Fibroblast of lung (primary cell): ENCODE measurements at regions not wholly inside any gene's neighbourhood (a gene's known extent, or its start where the extent isn't known, plus 50 kb on each side); places are given as distances from the start of the nearest gene placed in this dataset.

Experiments used
- DNase-seq, 2 donors: peaks; one replicate each; pipeline versions ENCODE4 v3.0.0 to v3.0.0-alpha.2; 2010; ENCODE audit warnings: low read depth in 2 of 2
- H2AFZ ChIP-seq: 2 replicates; pipeline ENCODE4 v1.5.1; 2012; ENCODE audit warnings: low read length, control low read depth, inconsistent platforms
- H3K27ac ChIP-seq: 2 replicates; pipeline ENCODE4 v1.5.1; 2011; ENCODE audit warnings: low read length, control low read depth; ENCODE audit not compliant: insufficient read depth
- H3K27me3 ChIP-seq: 2 replicates; pipeline ENCODE4 v1.5.1; 2011; ENCODE audit warnings: mild to moderate bottlenecking, low read length; ENCODE audit not compliant: control insufficient read depth, insufficient read depth
- H3K36me3 ChIP-seq: 2 replicates; pipeline ENCODE4 v1.5.1; 2011; ENCODE audit warnings: low read length; ENCODE audit not compliant: control insufficient read depth, insufficient read depth
- H3K4me1 ChIP-seq: 2 replicates; pipeline ENCODE4 v1.5.1; 2011; ENCODE audit warnings: low read length; ENCODE audit not compliant: control insufficient read depth, insufficient read depth; ENCODE audit errors: extremely low read depth
- H3K4me2 ChIP-seq: 2 replicates; pipeline ENCODE4 v1.5.1; 2011; ENCODE audit warnings: low read length, control low read depth; ENCODE audit not compliant: insufficient read depth; ENCODE audit errors: extremely low read depth
- H3K4me3 ChIP-seq, 4 experiments: fragments of 200-600 bp in 1 of 4; sonication (generic) in 1 of 4; replicated peaks in 1 of 4; 2 replicates each; pipeline ENCODE4 v1.5.1; 2011 to 2016; ENCODE audit warnings: low read length in 4 of 4, low read depth in 3 of 4, mild to moderate bottlenecking in 3 of 4, control low read depth in 2 of 4, inconsistent platforms in 1 of 4, mixed read lengths in 1 of 4; ENCODE audit not compliant: insufficient read depth in 1 of 4; ENCODE audit errors: control extremely low read depth in 1 of 4
- H3K79me2 ChIP-seq: 2 replicates; pipeline ENCODE4 v1.5.1; 2012; ENCODE audit warnings: mild to moderate bottlenecking, low read length, inconsistent platforms; ENCODE audit not compliant: control insufficient read depth, insufficient read depth
- H3K9ac ChIP-seq: 2 replicates; pipeline ENCODE4 v1.5.1; 2011; ENCODE audit warnings: mild to moderate bottlenecking, low read length, control low read depth; ENCODE audit not compliant: insufficient read depth
- H3K9me3 ChIP-seq: 2 replicates; pipeline ENCODE4 v1.5.1; 2012; ENCODE audit warnings: low read depth, low read length; ENCODE audit not compliant: control insufficient read depth, insufficient read depth
- H4K20me1 ChIP-seq: 2 replicates; pipeline ENCODE4 v1.5.1; 2011; ENCODE audit warnings: low read length; ENCODE audit not compliant: control insufficient read depth, insufficient read depth; ENCODE audit errors: extremely low read depth
- EZH2 ChIP-seq: IDR thresholded peaks from 2 replicates; pipeline ENCODE4 v1.5.1; 2012; ENCODE audit warnings: low read length, control low read depth, mild to moderate bottlenecking; ENCODE audit errors: missing control alignments
- TF ChIP-seq, protein P1 (sequence below), 2 donors: IDR thresholded peaks in 1 of 2; conservative IDR thresholded peaks in 1 of 2; 1 replicate in 1 of 2; 2 replicates in 1 of 2; pipeline ENCODE4 v1.5.1; 2011 to 2012; ENCODE audit warnings: low read length in 2 of 2, control low read depth in 1 of 2, inconsistent platforms in 1 of 2, low read depth in 1 of 2, mild to moderate bottlenecking in 1 of 2

DNA sequence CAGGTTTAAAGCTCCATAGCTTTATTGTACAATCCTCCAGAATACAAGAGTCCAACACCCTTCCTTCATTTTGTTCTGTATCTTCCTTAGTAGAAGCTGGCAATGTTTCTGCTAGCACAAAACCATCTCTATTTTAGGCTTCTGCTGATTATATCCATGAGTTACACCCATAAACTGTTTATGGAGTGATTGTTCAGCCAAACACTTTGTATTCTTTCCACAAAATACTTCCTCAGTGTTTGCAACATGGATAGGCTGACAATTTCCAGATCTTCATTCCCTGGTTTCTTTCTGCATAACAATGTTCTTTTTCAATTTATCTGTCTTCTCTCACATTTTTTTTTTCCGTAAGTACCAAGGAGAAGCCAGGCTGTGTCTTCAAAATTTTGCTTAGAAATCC lies 839.9 kb upstream of the CDH8 start:
- H3K9me3 ChIP-seq = no peaks in the 10 kb centered on the region
- H3K36me3 ChIP-seq = no peaks in the 10 kb centered on the region
- H3K79me2 ChIP-seq = no peaks in the 10 kb centered on the region
- no peaks in the 10 kb centered on the region for H4K20me1 ChIP-seq
- no peak overlapping the region for H3K4me3 ChIP-seq
- H3K27ac ChIP-seq = no peak overlapping the region
- H2AFZ ChIP-seq = no peak overlapping the region
- H3K27me3 ChIP-seq = no peaks in the 10 kb centered on the region
- H3K4me2 ChIP-seq = no peak overlapping the region
- TF ChIP-seq EZH2 = no peak
- TF ChIP-seq, protein P1, sequence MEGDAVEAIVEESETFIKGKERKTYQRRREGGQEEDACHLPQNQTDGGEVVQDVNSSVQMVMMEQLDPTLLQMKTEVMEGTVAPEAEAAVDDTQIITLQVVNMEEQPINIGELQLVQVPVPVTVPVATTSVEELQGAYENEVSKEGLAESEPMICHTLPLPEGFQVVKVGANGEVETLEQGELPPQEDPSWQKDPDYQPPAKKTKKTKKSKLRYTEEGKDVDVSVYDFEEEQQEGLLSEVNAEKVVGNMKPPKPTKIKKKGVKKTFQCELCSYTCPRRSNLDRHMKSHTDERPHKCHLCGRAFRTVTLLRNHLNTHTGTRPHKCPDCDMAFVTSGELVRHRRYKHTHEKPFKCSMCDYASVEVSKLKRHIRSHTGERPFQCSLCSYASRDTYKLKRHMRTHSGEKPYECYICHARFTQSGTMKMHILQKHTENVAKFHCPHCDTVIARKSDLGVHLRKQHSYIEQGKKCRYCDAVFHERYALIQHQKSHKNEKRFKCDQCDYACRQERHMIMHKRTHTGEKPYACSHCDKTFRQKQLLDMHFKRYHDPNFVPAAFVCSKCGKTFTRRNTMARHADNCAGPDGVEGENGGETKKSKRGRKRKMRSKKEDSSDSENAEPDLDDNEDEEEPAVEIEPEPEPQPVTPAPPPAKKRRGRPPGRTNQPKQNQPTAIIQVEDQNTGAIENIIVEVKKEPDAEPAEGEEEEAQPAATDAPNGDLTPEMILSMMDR (conservative IDR thresholded peaks at IDR 0.05 in 1 of 2, IDR thresholded peaks at IDR 0.05 in 1 of 2; ENCODE audit: low read depth in 1 of 2, low read length in 2 of 2) = no peak
- no peaks in the 10 kb centered on the region for H3K4me1 ChIP-seq
- no peak overlapping the region for H3K9ac ChIP-seq
- no peak for DNase-seq

DNA sequence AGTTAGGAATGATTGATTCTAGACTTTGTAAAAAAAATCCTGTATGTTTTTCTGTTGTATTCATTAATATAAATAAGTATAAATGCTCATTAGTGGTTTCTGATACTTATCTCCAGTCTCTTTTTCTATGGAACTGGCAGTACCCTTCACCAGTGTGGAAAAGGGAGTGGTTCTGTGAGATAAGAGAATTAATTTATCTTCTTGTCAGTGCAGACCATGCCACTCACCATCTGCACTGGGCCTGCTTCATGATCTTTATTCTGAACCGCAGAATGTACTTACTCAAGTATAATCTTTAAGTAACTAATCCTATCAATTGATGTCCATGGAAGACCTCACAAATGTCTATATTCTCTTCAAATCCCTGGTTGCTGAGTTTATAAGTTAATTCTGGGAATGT lies 836.1 kb upstream of the CDH8 start:
- Histone ChIP-seq H3K9ac (no peak overlapping the region), H3K27ac (no peak overlapping the region), H2AFZ (no peak overlapping the region), H3K4me3 (no peak overlapping the region), H3K9me3 (no peaks in the 10 kb centered on the region), H3K79me2 (no peaks in the 10 kb centered on the region), H3K4me2 (no peak overlapping the region), H3K4me1 (no peaks in the 10 kb centered on the region), H3K27me3 (no peaks in the 10 kb centered on the region), H3K36me3 (no peaks in the 10 kb centered on the region), H4K20me1 (no peaks in the 10 kb centered on the region)
- DNase-seq = no peak
- no peak for TF ChIP-seq EZH2

DNA sequence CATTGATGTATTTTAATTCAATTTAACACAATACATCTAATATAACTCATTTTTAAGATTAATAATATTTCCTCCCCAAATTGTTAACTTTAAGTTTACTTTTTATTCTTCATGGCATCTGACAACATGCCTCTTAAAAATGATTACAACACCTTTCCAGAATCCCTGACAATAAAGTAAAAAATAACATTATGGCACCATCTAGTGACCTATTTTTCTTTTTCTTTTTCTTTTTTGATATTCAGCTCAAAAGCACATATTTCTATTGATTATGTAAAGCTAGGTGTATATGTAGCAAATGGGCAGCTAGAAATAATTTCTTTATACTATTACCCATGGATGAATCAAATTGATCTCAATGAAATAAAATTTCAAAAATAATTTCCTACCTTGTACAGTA lies 834.3 kb upstream of the CDH8 start:
- no peaks in the 10 kb centered on the region for H3K27me3 ChIP-seq
- no peak overlapping the region for H2AFZ ChIP-seq
- H3K4me3 ChIP-seq = no peak overlapping the region
- no peaks in the 10 kb centered on the region for H3K79me2 ChIP-seq
- H3K9ac ChIP-seq = no peak overlapping the region
- H3K9me3 ChIP-seq = no peaks in the 10 kb centered on the region
- H4K20me1 ChIP-seq = no peaks in the 10 kb centered on the region
- DNase-seq = no peak
- H3K4me2 ChIP-seq = no peak overlapping the region
- no peaks in the 10 kb centered on the region for H3K36me3 ChIP-seq
- no peak for TF ChIP-seq EZH2
- TF ChIP-seq, protein P1 (conservative IDR thresholded peaks at IDR 0.05 in 1 of 2, IDR thresholded peaks at IDR 0.05 in 1 of 2; ENCODE audit: low read depth in 1 of 2, low read length in 2 of 2) = no peak
- H3K4me1 ChIP-seq = no peaks in the 10 kb centered on the region
- no peak overlapping the region for H3K27ac ChIP-seq
